Inflammatory macrophage (primary cell): ENCODE measurements at regions not wholly inside any gene's neighbourhood (a gene's known extent, or its start where the extent isn't known, plus 50 kb on each side); places are given as distances from the start of the nearest gene placed in this dataset.
A peak's percentile ranks its signal among the peaks of the same experiment; 100 is the strongest.
"Not testable (repeated sequence)": the region's sequence is repeated elsewhere in the genome, so short reads cannot be mapped to it uniquely, and the experiment has no call there.

Experiments
- DNase-seq, 2 donors: peaks; one replicate each; pipeline ENCODE4 v3.0.0-alpha.2; 2020 to 2022

DNA sequence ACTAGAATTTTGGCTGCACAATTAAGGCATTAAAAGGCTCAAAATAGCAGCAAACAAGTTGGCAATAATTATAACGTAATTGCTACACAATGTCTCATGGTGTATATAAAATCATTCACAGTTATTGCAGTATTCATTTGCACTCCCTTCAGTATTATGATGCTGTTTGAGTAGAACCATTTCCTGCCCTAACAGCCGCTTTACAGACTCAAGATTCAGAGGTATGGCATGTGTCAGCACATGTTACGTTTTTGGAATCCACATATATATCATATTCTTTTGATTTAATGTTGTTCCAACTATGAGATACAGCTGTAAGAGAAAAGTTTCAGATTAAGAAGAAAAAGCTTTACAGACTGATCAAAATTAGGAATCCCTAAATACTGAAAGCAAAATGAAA lies 56.3 kb upstream of the NCKAP5 start:
- no peak for DNase-seq

DNA sequence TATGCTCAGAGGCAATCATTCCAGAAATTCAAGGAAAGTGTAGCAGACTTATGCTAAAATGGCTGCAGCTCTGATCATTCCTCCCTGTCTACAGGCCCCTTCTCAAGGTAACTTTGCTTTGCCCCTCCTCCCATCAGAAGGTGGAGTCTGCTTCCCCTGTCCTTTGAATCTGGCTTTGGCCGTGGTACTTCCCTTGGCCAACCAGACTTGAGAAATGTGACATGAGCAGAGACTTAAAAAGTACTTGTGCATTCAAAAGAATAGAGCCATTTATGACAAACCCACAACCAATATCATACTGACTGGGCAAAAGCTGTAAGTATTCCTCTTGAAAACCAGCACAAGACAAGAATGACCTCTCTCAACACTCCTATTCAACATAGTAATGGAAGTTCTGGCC lies 59.5 kb upstream of the NCKAP5 start:
- no peak for DNase-seq

- no peak for DNase-seq
Measured at GRCh38 chr2:133633309-133633708, 65.0 kb upstream of the NCKAP5 start.

GRCh38 chr2:133633881-133634409 lies 65.7 kb upstream of the NCKAP5 start:
- DNase-seq: no peak

- DNase-seq: no peak
Measured at GRCh38 chr2:133635131-133635530, 66.9 kb upstream of the NCKAP5 start.

GRCh38 chr2:133636287-133636686 lies 68.0 kb upstream of the NCKAP5 start:
- DNase-seq: no peak

- DNase-seq: no peak
Measured at GRCh38 chr2:133640103-133640502, 71.8 kb upstream of the NCKAP5 start.

DNA sequence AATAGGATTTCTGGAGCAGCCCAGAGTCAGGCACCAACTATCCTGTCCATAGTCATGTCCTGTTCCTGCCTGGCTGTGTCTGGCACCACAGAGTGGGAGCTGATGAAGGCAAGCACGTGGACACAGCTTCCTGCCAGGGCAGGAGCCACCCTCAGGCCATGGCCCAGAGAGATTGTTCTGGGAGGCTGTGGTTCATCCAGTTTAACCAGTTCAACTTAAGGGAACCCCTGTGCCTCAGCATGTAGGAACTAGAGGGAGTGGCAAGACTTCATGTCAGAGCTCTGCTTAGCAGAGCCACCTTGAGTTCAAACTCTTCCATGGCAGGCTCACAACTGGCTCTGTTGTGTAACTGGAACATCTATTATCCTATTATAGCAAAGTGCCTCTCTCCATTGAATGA lies 73.2 kb upstream of the NCKAP5 start:
- no peak for DNase-seq

DNA sequence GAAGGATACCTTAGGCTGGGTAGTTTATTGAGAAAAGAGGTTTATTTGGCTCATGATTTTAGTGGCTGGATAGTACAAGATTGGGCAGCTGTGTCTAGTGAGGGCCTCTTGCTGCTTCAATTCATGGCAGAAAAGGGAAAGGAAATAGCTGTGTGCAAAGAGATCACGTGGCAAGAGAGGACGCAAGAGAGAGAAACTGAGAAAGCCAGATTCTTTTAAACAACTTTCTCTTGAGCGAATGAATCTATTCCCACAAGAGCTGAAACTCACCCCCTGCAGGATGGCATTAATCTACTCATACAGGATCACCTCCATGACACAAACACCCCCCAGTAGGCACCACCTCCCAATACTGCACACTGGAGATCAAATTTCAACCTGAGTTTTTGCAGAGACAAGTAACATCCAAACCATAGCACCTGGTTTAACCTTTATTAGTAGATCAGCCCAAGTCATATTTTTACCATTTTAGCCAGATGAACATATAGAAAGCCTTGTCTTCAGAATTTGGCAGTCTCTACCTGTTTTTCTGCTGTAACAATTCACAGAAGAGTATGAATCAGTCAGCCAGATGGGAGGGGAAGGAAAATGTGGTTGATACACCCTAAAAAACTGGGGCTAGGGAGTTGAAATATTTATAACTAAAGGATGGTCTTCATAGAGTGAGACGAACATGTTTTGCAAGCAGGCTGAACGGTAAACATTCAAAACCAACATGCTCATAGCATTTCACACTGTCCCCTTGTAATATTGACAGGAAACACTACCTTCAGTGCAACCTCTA lies 73.9 kb upstream of the NCKAP5 start:
- DNase-seq: no peak

- DNase-seq: no peak
Measured at GRCh38 chr2:133642791-133643191, 74.5 kb upstream of the NCKAP5 start.

- DNase-seq: no peak
Measured at GRCh38 chr2:133643863-133644262, 75.6 kb upstream of the NCKAP5 start.

GRCh38 chr2:133644846-133645245 lies 76.6 kb upstream of the NCKAP5 start:
- DNase-seq: no peak

DNA sequence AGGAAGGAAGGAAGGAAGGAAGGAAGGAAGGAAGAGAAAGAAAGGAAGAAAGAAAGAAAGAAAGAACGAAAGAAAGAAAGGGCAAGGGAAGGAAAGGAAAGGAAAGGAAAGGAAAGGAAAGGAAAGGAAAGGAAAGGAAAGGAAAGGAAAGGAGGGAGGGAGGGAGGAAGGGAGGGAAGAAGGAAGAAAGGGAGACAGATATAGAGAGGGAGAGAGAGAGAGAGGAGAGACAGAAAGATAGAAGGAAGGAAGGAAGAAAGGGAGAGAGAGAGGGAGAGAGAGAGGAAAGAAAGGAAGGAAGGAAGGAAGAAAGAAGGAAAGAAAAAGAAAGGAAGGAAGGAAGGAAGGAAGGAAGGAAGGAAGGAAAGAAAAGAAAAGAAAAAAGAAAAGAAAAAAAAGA lies 79.1 kb upstream of the NCKAP5 start:
- DNase-seq: not testable (repeated sequence)

DNA sequence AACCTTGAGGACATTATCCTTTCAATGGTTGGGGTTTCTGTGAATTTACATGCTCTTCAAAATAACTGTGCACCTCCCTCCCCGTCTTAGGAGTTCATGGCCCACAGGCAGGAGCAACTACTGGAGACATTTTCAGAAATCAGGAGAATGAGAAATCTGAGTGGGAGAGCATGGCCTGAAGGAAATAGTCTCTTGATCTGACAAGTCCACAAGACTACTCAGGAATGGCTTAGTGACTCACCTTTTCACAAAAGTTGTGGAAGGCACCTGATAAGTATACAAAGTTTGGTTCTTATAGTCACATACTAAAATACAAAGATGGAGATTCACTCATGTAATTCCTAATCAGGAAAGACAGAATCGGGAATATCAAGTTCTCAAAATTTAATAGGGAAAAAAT lies 83.6 kb upstream of the NCKAP5 start:
- no peak for DNase-seq

DNA sequence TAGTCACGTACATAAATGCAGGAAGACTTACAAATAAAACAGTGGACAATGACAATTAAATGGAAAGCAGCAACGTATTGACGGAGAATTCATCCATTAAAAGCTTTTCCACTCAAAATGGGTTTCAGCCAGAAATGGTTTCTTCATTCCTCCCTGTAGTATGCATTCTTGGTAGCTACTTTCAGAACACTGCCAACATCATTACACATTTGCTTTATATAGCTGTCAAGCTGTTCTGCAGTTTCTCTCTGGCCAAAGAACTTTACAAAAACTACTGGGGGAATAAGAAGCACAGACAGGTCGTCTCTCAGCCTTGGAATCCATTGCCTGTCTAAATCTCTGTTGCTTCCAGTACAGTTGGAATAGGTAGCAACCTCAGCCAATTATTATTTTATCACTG lies 84.1 kb upstream of the NCKAP5 start:
- no peak for DNase-seq

- no peak for DNase-seq
Measured at GRCh38 chr2:133653056-133653455, 84.8 kb upstream of the NCKAP5 start.

DNA sequence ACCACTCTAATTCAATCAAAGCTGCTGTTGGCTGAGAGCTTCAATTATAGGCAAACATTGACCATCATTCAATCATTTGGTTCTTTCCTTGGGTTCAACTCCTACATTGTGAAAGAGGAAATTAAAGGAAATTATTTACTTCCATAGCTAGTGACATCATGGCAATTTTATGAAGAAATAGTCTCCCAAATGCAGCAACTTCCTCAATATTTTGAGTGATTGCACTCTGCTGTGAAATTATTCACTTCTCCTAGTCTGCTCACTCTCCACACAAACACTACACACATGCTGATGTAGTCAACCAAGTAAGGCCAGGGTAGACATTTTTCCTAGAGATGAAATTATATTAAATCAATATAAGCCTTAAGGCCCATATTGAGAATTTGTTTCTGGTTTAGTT lies 86.7 kb upstream of the NCKAP5 start:
- DNase-seq: peak in 1 of 2 donors; percentile 7

- no peak for DNase-seq
Measured at GRCh38 chr2:133655610-133656009, 87.3 kb upstream of the NCKAP5 start.

GRCh38 chr2:133657591-133657990 lies 89.3 kb upstream of the NCKAP5 start:
- no peak for DNase-seq

- no peak for DNase-seq
Measured at GRCh38 chr2:133658020-133658903, 90.0 kb upstream of the NCKAP5 start.

- no peak for DNase-seq
Measured at GRCh38 chr2:133660510-133660909, 92.2 kb upstream of the NCKAP5 start.

- no peak for DNase-seq
Measured at GRCh38 chr2:133661392-133661791, 93.1 kb upstream of the NCKAP5 start.

GRCh38 chr2:133666621-133667020 lies 98.4 kb upstream of the NCKAP5 start:
- no peak for DNase-seq

- DNase-seq: no peak
Measured at GRCh38 chr2:133667085-133667484, 98.8 kb upstream of the NCKAP5 start.
